ENCODE measurements at regions not wholly inside any gene's neighbourhood (a gene's known extent, or its start where the extent isn't known, plus 50 kb on each side); places are given as distances from the start of the nearest gene placed in this dataset.
A peak's percentile ranks its signal among the peaks of the same experiment; 100 is the strongest.
"Not testable (repeated sequence)": the region's sequence is repeated elsewhere in the genome, so short reads cannot be mapped to it uniquely, and the experiment has no call there.

- H3K27me3 ChIP-seq (ENCODE audit: control insufficient read depth, insufficient read depth, low read length): peaks cover 2% of the 10 kb centered on the region
- H3K27ac ChIP-seq (ENCODE audit: low read depth, low read length): no peak overlapping the region
- no peaks in the 10 kb centered on the region for H3K36me3 ChIP-seq (ENCODE audit: control insufficient read depth, insufficient read depth, low read length)
- H3K9ac ChIP-seq (ENCODE audit: low read length): no peak overlapping the region
- peaks cover 12% of the 10 kb centered on the region for H3K4me1 ChIP-seq (ENCODE audit: control insufficient read depth, insufficient read depth, low read length)
- no peak overlapping the region for H3K4me3 ChIP-seq (ENCODE audit: low read length)
These were observed 220.5 kb downstream of the CYP26B1 start for GRCh38 chr2:71926876-71927756.

- Histone ChIP-seq H3K36me3 (ENCODE audit: control insufficient read depth, insufficient read depth, low read length) (no peaks in the 10 kb centered on the region), H3K27ac (ENCODE audit: low read depth, low read length) (peak overlapping the region; percentile 60), H3K4me3 (ENCODE audit: low read length) (no peak overlapping the region), H3K4me1 (ENCODE audit: control insufficient read depth, insufficient read depth, low read length) (peaks cover 12% of the 10 kb centered on the region), H3K27me3 (ENCODE audit: control insufficient read depth, insufficient read depth, low read length) (peaks cover 2% of the 10 kb centered on the region), H3K9ac (ENCODE audit: low read length) (no peak overlapping the region)
These were observed 221.6 kb downstream of the CYP26B1 start for GRCh38 chr2:71926089-71926447.

GRCh38 chr2:71925268-71926088, 222.2 kb downstream of the CYP26B1 start:
- peak overlapping the region; percentile 70 for H3K27ac ChIP-seq (ENCODE audit: low read depth, low read length)
- H3K9ac ChIP-seq (ENCODE audit: low read length): no peak overlapping the region
- no peak overlapping the region for H3K4me3 ChIP-seq (ENCODE audit: low read length)
- peaks cover 2% of the 10 kb centered on the region for H3K27me3 ChIP-seq (ENCODE audit: control insufficient read depth, insufficient read depth, low read length)
- peaks cover 12% of the 10 kb centered on the region for H3K4me1 ChIP-seq (ENCODE audit: control insufficient read depth, insufficient read depth, low read length)
- no peaks in the 10 kb centered on the region for H3K36me3 ChIP-seq (ENCODE audit: control insufficient read depth, insufficient read depth, low read length)

GRCh38 chr2:71923887-71924533, 223.7 kb downstream of the CYP26B1 start:
- H3K27me3 ChIP-seq (ENCODE audit: control insufficient read depth, insufficient read depth, low read length): peaks cover 2% of the 10 kb centered on the region
- no peaks in the 10 kb centered on the region for H3K36me3 ChIP-seq (ENCODE audit: control insufficient read depth, insufficient read depth, low read length)
- H3K27ac ChIP-seq (ENCODE audit: low read depth, low read length): peak overlapping the region; percentile 70
- no peak overlapping the region for H3K4me3 ChIP-seq (ENCODE audit: low read length)
- peaks cover 12% of the 10 kb centered on the region for H3K4me1 ChIP-seq (ENCODE audit: control insufficient read depth, insufficient read depth, low read length)
- no peak overlapping the region for H3K9ac ChIP-seq (ENCODE audit: low read length)

GRCh38 chr2:71923143-71923525, 224.5 kb downstream of the CYP26B1 start:
- H3K4me3 ChIP-seq (ENCODE audit: low read length): no peak overlapping the region
- H3K27me3 ChIP-seq (ENCODE audit: control insufficient read depth, insufficient read depth, low read length): peaks cover 2% of the 10 kb centered on the region
- H3K4me1 ChIP-seq (ENCODE audit: control insufficient read depth, insufficient read depth, low read length): peaks cover 12% of the 10 kb centered on the region
- H3K9ac ChIP-seq (ENCODE audit: low read length): no peak overlapping the region
- no peak overlapping the region for H3K27ac ChIP-seq (ENCODE audit: low read depth, low read length)
- no peaks in the 10 kb centered on the region for H3K36me3 ChIP-seq (ENCODE audit: control insufficient read depth, insufficient read depth, low read length)

- no peak overlapping the region for H3K9ac ChIP-seq (ENCODE audit: low read length)
- H3K27ac ChIP-seq (ENCODE audit: low read depth, low read length): no peak overlapping the region
- no peak overlapping the region for H3K4me3 ChIP-seq (ENCODE audit: low read length)
- peaks cover 12% of the 10 kb centered on the region for H3K4me1 ChIP-seq (ENCODE audit: control insufficient read depth, insufficient read depth, low read length)
- no peaks in the 10 kb centered on the region for H3K36me3 ChIP-seq (ENCODE audit: control insufficient read depth, insufficient read depth, low read length)
- H3K27me3 ChIP-seq (ENCODE audit: control insufficient read depth, insufficient read depth, low read length): peaks cover 2% of the 10 kb centered on the region
These were observed 225.0 kb downstream of the CYP26B1 start for GRCh38 chr2:71922499-71923142.

GRCh38 chr2:71922091-71922490, 225.6 kb downstream of the CYP26B1 start:
- Histone ChIP-seq H3K27me3 (ENCODE audit: control insufficient read depth, insufficient read depth, low read length) (peaks cover 2% of the 10 kb centered on the region), H3K27ac (ENCODE audit: low read depth, low read length) (no peak overlapping the region), H3K4me3 (ENCODE audit: low read length) (no peak overlapping the region), H3K9ac (ENCODE audit: low read length) (no peak overlapping the region), H3K4me1 (ENCODE audit: control insufficient read depth, insufficient read depth, low read length) (peaks cover 12% of the 10 kb centered on the region), H3K36me3 (ENCODE audit: control insufficient read depth, insufficient read depth, low read length) (no peaks in the 10 kb centered on the region)

- H3K4me1 ChIP-seq (ENCODE audit: control insufficient read depth, insufficient read depth, low read length): peaks cover 12% of the 10 kb centered on the region
- not testable (repeated sequence) for H3K27ac ChIP-seq (ENCODE audit: low read depth, low read length); H3K36me3 ChIP-seq (ENCODE audit: control insufficient read depth, insufficient read depth, low read length); H3K4me3 ChIP-seq (ENCODE audit: low read length); H3K9ac ChIP-seq (ENCODE audit: low read length); H3K27me3 ChIP-seq (ENCODE audit: control insufficient read depth, insufficient read depth, low read length)
These were observed 226.8 kb downstream of the CYP26B1 start for GRCh38 chr2:71920819-71921218.

- Histone ChIP-seq H3K27me3 (ENCODE audit: control insufficient read depth, insufficient read depth, low read length) (peaks cover 2% of the 10 kb centered on the region), H3K27ac (ENCODE audit: low read depth, low read length) (no peak overlapping the region), H3K4me1 (ENCODE audit: control insufficient read depth, insufficient read depth, low read length) (peaks cover 4% of the 10 kb centered on the region), H3K9ac (ENCODE audit: low read length) (no peak overlapping the region), H3K4me3 (ENCODE audit: low read length) (no peak overlapping the region), H3K36me3 (ENCODE audit: control insufficient read depth, insufficient read depth, low read length) (no peaks in the 10 kb centered on the region)
These were observed 228.0 kb downstream of the CYP26B1 start for GRCh38 chr2:71919708-71920107.

- Histone ChIP-seq H3K27me3 (ENCODE audit: control insufficient read depth, insufficient read depth, low read length) (no peaks in the 10 kb centered on the region), H3K4me3 (ENCODE audit: low read length) (no peak overlapping the region), H3K36me3 (ENCODE audit: control insufficient read depth, insufficient read depth, low read length) (no peaks in the 10 kb centered on the region), H3K27ac (ENCODE audit: low read depth, low read length) (no peak overlapping the region), H3K4me1 (ENCODE audit: control insufficient read depth, insufficient read depth, low read length) (no peaks in the 10 kb centered on the region), H3K9ac (ENCODE audit: low read length) (no peak overlapping the region)
These were observed 237.4 kb downstream of the CYP26B1 start for GRCh38 chr2:71910277-71910676.

- Histone ChIP-seq H3K4me3 (ENCODE audit: low read length) (no peak overlapping the region), H3K36me3 (ENCODE audit: control insufficient read depth, insufficient read depth, low read length) (no peaks in the 10 kb centered on the region), H3K4me1 (ENCODE audit: control insufficient read depth, insufficient read depth, low read length) (no peaks in the 10 kb centered on the region), H3K27ac (ENCODE audit: low read depth, low read length) (no peak overlapping the region), H3K27me3 (ENCODE audit: control insufficient read depth, insufficient read depth, low read length) (no peaks in the 10 kb centered on the region), H3K9ac (ENCODE audit: low read length) (no peak overlapping the region)
These were observed 238.9 kb downstream of the CYP26B1 start for GRCh38 chr2:71908798-71909197.

- Histone ChIP-seq H3K9ac (ENCODE audit: low read length) (no peak overlapping the region), H3K27me3 (ENCODE audit: control insufficient read depth, insufficient read depth, low read length) (no peaks in the 10 kb centered on the region)
These were observed 240.2 kb downstream of the CYP26B1 start for GRCh38 chr2:71907503-71907902.

More at GRCh38 chr2:71907503-71907902, 240.2 kb downstream of the CYP26B1 start:
- Histone ChIP-seq H3K36me3 (ENCODE audit: control insufficient read depth, insufficient read depth, low read length) (no peaks in the 10 kb centered on the region), H3K27ac (ENCODE audit: low read depth, low read length) (no peak overlapping the region), H3K4me3 (ENCODE audit: low read length) (no peak overlapping the region), H3K4me1 (ENCODE audit: control insufficient read depth, insufficient read depth, low read length) (no peaks in the 10 kb centered on the region)

Measured in rectal smooth muscle tissue (tissue), 1 donor.